ENCODE measurements at regions not wholly inside any gene's neighbourhood (a gene's known extent, or its start where the extent isn't known, plus 50 kb on each side); places are given as distances from the start of the nearest gene placed in this dataset.

GRCh38 chr7:88450874-88451273 lies 144.2 kb upstream of the STEAP4 start:
- H3K27me3 ChIP-seq = no peaks in the 10 kb centered on the region
- no peaks in the 10 kb centered on the region for H3K4me1 ChIP-seq
- H3K27ac ChIP-seq = no peak overlapping the region
- DNase-seq (ENCODE audit: low spot score) = no peak
- H3K9me3 ChIP-seq = no peaks in the 10 kb centered on the region
- TF ChIP-seq CTCF (IDR thresholded peaks at IDR 0.05) = no peak
- no peak overlapping the region for H3K4me3 ChIP-seq
- no peaks in the 10 kb centered on the region for H3K36me3 ChIP-seq

- Histone ChIP-seq H3K9me3 (no peaks in the 10 kb centered on the region), H3K27me3 (no peaks in the 10 kb centered on the region), H3K4me1 (no peaks in the 10 kb centered on the region), H3K36me3 (no peaks in the 10 kb centered on the region), H3K4me3 (no peak overlapping the region), H3K27ac (no peak overlapping the region)
- TF ChIP-seq CTCF (IDR thresholded peaks at IDR 0.05) = no peak
- DNase-seq (ENCODE audit: low spot score) = no peak
Measured at GRCh38 chr7:88449410-88449809, 142.7 kb upstream of the STEAP4 start.

- no peaks in the 10 kb centered on the region for H3K9me3 ChIP-seq
- H3K36me3 ChIP-seq = no peaks in the 10 kb centered on the region
- H3K27me3 ChIP-seq = no peaks in the 10 kb centered on the region
- H3K4me3 ChIP-seq = no peak overlapping the region
- TF ChIP-seq CTCF (IDR thresholded peaks at IDR 0.05) = no peak
- no peak for DNase-seq (ENCODE audit: low spot score)
- H3K27ac ChIP-seq = no peak overlapping the region
- H3K4me1 ChIP-seq = no peaks in the 10 kb centered on the region
Measured at GRCh38 chr7:88442413-88442812, 135.7 kb upstream of the STEAP4 start.

GRCh38 chr7:88437132-88437531 lies 130.4 kb upstream of the STEAP4 start:
- Histone ChIP-seq H3K36me3 (no peaks in the 10 kb centered on the region), H3K27me3 (no peaks in the 10 kb centered on the region), H3K4me1 (no peaks in the 10 kb centered on the region), H3K9me3 (no peaks in the 10 kb centered on the region), H3K4me3 (no peak overlapping the region), H3K27ac (no peak overlapping the region)
- no peak for DNase-seq (ENCODE audit: low spot score)
- TF ChIP-seq CTCF (IDR thresholded peaks at IDR 0.05) = no peak

GRCh38 chr7:88432301-88432700 lies 125.6 kb upstream of the STEAP4 start:
- no peaks in the 10 kb centered on the region for H3K4me1 ChIP-seq
- no peak overlapping the region for H3K4me3 ChIP-seq
- H3K36me3 ChIP-seq = no peaks in the 10 kb centered on the region
- no peak for DNase-seq (ENCODE audit: low spot score)
- H3K27me3 ChIP-seq = no peaks in the 10 kb centered on the region
- H3K9me3 ChIP-seq = no peaks in the 10 kb centered on the region
- no peak for TF ChIP-seq CTCF (IDR thresholded peaks at IDR 0.05)
- no peak overlapping the region for H3K27ac ChIP-seq

- no peaks in the 10 kb centered on the region for H3K4me1 ChIP-seq
- H3K36me3 ChIP-seq = no peaks in the 10 kb centered on the region
- H3K4me3 ChIP-seq = no peak overlapping the region
- no peaks in the 10 kb centered on the region for H3K9me3 ChIP-seq
- no peaks in the 10 kb centered on the region for H3K27me3 ChIP-seq
- DNase-seq (ENCODE audit: low spot score) = no peak
- no peak overlapping the region for H3K27ac ChIP-seq
- TF ChIP-seq CTCF (IDR thresholded peaks at IDR 0.05) = no peak
Measured at GRCh38 chr7:88431882-88432281, 125.2 kb upstream of the STEAP4 start.
